Activated gamma-delta T cell (primary cell): ENCODE measurements at regions not wholly inside any gene's neighbourhood (a gene's known extent, or its start where the extent isn't known, plus 50 kb on each side); places are given as distances from the start of the nearest gene placed in this dataset.

Source experiments
- DNase-seq: peaks from one replicate; lab custom pipeline; 2025; lab: John Stamatoyannopoulos, UW

GRCh38 chr18:41353777-41354528 is 601.1 kb upstream of the PIK3C3 start:
- no peak for DNase-seq

DNA sequence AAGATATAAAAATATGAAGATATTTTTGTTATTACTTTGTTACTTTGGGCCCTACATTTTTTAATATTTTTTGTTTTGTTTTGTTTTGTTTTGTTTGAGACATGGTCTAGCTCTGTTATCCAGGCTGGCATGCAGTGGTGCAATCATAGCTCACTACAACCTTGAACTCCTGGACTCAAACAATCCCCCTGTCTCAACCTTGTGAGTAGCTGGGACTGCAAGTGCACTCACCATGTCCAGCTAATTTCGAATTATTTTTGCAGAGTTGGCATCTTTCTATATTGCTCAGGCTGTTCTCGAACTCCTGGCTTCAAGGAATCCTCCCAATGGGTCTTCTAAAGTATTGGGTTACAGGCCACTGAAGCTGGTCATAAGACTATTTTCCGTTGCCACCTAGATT is 603.6 kb upstream of the PIK3C3 start:
- no peak for DNase-seq

- DNase-seq = no peak
Measured at GRCh38 chr18:41347057-41347456, 608.0 kb upstream of the PIK3C3 start.

DNA sequence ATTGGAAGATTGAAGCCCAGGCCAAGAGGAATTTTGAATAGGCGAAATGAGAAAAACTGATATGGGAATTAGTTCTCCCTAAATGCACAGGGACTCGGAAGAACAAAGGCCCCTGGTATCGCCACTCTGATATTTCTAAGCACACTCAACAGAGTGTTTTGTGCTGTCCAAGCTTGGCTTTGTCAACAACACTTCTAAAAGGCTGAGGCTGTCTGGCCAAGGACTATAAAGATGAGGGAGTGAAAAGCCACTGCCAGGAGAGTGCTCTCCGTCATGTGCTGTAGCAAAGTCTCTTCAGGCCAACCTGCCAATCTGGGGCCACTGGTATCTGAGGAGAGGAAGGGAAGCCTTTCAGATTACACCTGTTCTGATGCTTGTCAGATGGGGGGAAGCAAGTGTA is 611.2 kb upstream of the PIK3C3 start:
- no peak for DNase-seq

DNA sequence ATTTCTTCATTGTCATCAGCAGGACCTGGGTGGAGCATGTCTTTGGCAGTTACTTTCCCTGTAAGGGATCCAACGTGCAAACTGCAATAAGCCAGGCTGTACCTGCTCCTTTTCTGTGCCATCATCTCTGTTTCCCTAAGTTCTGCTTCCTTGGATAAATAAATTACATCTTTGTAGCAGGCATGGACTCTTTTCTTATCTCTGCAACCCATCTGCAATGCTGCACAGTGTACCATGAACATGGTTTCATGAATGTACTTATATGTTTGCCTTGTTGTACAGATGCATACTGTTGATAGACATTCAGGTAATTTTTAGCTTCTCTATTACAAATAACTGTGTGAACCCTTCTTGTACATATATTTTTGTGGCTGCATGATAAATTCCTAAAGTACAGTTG is 616.7 kb upstream of the PIK3C3 start:
- no peak for DNase-seq

DNA sequence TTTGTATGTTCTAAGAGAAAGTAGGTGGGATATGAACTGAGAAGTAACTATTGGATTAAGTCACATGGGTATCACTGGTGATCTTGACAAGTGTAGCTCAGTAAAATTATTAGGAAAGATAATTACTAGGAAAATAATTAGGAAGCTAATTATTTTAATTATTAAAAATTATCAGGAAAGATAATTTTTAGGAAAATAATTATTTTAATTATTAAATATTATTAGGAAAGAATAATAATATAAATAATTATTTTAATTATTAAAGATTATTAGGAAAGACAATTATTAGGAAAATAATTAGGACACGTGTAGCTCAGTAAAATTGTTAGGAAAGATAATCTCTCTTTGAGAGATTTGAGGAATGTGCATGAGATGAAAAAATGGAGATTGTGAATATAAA is 623.4 kb upstream of the PIK3C3 start:
- DNase-seq = no peak

- DNase-seq = no peak
Measured at GRCh38 chr18:41326311-41326710, 628.7 kb upstream of the PIK3C3 start.

- no peak for DNase-seq
Measured at GRCh38 chr18:41324934-41325333, 630.1 kb upstream of the PIK3C3 start.

- DNase-seq = no peak
Measured at GRCh38 chr18:41324020-41324791, 630.8 kb upstream of the PIK3C3 start.

- no peak for DNase-seq
Measured at GRCh38 chr18:41323044-41323443, 632.0 kb upstream of the PIK3C3 start.

- no peak for DNase-seq
Measured at GRCh38 chr18:41320100-41320499, 634.9 kb upstream of the PIK3C3 start.

DNA sequence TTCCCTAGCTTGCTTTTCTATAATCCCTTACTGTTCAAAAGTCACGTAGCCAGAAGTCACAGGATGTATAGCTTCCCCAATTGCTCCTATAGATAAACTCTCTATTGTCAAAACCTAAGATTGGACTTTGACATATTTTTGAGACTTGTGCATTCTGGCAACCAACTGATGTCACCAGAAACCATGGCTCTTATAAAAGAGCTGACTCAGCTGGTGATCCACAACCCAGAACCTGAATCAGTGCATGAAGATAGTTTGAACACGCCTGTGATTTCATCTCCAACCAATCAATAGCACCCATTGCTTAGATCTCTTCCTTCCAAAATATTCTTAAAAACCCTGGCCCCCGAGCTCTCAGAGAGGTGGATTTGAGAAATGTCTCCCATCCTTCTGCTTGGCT is 639.9 kb upstream of the PIK3C3 start:
- DNase-seq = no peak

GRCh38 chr18:41311571-41312547 is 643.2 kb upstream of the PIK3C3 start:
- no peak for DNase-seq

DNA sequence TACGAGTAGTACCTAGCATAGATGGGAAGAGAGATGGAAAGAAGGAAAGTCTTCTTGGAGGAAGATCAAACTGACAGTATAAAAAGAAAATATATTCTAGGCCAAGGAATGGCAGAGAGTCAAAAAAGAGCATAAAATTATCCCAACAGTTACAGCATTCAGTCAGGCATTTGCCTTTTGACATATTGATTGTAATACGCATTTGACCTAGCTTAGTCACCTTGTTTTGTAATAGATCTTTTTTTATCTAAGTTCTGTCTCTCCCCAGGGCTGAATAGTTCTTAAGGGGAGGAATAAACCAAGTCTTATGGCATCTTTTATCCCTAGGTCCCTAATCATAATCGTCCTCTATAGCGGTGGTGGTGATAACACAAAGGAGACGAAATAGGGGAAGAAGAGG is 657.3 kb upstream of the PIK3C3 start:
- no peak for DNase-seq

DNA sequence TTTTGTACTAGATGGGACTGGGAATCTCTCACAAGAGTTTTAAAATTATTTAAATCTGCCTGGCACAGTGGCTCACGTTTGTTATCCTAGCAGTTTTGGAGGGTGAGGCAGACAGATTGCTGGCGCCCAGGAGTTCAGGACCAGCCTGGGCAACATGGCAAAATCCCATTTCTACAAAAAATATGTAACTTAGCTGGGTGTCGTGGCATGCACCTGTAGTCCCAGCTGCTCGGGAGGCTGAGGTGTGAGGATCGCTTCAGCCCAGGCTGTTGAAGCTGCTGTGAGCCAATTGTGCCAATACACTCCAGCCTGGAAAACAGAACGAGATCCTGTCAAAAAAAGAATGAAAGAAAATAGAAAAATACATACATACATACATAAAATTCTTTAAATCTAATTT is 685.7 kb upstream of the PIK3C3 start:
- DNase-seq = no peak

DNA sequence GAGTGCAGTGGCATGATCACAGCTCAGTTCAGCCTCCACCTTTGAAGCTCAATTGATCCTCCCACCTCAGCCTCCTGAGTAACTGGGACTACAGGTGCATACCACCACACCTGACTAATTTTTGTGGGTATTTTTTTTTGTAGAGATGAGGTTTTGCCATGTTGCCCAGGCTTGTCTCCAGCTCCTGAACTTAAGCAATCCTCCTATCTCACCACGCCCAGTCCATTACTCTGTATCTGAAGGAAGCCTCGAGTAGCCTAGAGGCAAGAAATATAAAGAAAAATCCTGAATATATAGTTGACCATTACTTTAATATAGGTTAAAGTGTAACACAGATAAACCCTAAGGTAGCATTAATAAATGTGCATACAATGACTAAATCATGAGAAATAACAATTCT is 686.8 kb upstream of the PIK3C3 start:
- DNase-seq = no peak

DNA sequence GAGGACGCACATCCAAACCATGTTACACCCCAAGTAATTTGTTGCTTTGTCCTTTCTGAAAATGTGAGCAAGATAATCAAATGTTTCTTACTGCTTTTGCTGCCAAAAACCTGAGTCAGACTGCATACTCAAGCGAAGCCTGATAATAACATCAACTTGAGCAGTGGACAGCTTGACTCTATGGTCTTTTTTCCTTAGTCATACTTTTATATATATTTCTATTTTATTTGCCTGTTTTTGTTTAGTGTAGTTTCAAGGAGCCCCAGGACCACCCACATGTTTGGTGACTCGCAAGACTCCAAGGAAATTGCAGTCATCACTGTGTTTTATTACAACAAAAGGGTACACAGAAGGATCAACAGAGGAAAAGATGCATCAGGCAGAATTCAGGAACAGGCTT is 688.4 kb upstream of the PIK3C3 start:
- no peak for DNase-seq

DNA sequence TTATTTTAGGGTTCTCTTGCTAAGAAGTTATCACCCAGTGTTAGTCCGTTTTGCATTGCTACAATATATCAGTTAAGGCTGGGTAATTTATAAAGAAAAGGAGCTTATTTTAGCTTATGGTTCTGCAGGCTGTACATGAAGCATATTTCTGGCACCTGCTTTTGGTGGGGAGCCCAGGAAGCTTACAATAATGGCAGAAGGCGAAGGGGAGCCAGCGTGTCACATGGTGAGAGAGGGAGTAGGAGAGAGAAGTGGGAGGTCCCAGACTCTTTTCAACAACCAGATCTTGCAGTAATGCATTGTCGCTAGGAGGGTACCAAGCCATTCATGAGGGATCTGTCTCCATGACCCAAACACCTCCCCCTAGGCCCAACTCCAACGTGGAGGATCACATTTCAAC is 688.8 kb upstream of the PIK3C3 start:
- DNase-seq = no peak

- no peak for DNase-seq
Measured at GRCh38 chr18:41265047-41265446, 690.0 kb upstream of the PIK3C3 start.

- DNase-seq = no peak
Measured at GRCh38 chr18:41263956-41264355, 691.1 kb upstream of the PIK3C3 start.

DNA sequence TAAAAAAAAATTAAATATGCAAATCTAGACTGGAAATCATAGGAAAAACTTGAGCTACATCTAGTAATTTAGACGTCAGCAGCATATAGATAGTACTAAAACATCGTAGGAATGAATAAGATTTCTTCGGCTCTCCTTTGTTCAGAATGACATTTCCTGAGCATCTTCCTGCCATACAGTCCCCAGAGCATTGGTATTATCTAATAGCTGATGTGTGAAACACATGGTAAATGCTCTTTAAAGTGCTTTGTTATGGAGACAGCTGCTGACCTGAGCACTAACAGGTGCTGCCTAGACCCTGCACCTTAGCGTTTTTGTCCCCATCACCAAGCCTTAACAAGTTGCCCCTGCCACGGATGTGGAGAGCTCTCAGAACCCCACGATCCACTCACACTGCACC is 692.3 kb upstream of the PIK3C3 start:
- no peak for DNase-seq

DNA sequence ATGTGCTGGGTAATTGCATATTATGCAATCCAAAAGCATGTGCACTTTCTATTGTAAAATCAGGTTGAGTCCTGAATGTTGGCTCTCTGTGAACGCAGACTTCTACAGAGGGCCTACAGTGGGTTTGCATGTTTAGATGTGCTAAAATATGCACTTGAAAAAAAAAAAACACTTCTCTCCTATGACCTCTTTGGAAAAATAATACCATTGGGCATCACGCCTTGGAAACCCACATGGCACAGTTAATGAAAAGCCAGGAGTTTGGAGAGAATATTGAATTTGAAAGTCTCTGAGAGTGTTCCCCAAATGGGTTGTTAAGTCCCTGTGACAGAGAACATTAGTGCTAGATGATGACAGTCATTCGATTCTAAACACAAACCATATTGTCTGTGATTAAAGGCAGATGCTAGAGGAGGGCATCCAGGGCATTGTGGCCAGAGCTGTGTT is 710.4 kb upstream of the PIK3C3 start:
- no peak for DNase-seq
